ENCODE measurements at regions not wholly inside any gene's neighbourhood (a gene's known extent, or its start where the extent isn't known, plus 50 kb on each side); places are given as distances from the start of the nearest gene placed in this dataset.

- Mint-ChIP-seq H3K27ac (ENCODE audit: low read depth) (no peak overlapping the region), H3K9me3 (no peaks in the 10 kb centered on the region), H3K4me3 (no peak overlapping the region), H3K4me1 (no peaks in the 10 kb centered on the region), H3K36me3 (ENCODE audit: insufficient read depth) (no peaks in the 10 kb centered on the region), H3K27me3 (peaks cover 55% of the 10 kb centered on the region)
- ATAC-seq (replicated peaks; ENCODE audit: extremely low read depth, poor library complexity, severe bottlenecking) (no peak), DNase-seq (ENCODE audit: low spot score in 2 of 2) (no peak)
Measured at GRCh38 chr17:55652114-55652823, 70.4 kb downstream of the TMEM100 start.

GRCh38 chr17:55649957-55650597 is 72.6 kb downstream of the TMEM100 start:
- Mint-ChIP-seq H3K4me3 (no peak overlapping the region), H3K27me3 (peaks cover 57% of the 10 kb centered on the region)

GRCh38 chr17:55648086-55648485 is 74.6 kb downstream of the TMEM100 start:
- Mint-ChIP-seq H3K36me3 (ENCODE audit: insufficient read depth) (no peaks in the 10 kb centered on the region), H3K27ac (ENCODE audit: low read depth) (no peak overlapping the region), H3K4me1 (no peaks in the 10 kb centered on the region), H3K27me3 (peaks cover 76% of the 10 kb centered on the region), H3K4me3 (no peak overlapping the region), H3K9me3 (no peaks in the 10 kb centered on the region)
- DNase-seq (ENCODE audit: low spot score in 2 of 2) (no peak), ATAC-seq (replicated peaks; ENCODE audit: extremely low read depth, poor library complexity, severe bottlenecking) (no peak)

More at GRCh38 chr17:55649957-55650597, 72.6 kb downstream of the TMEM100 start:
- Mint-ChIP-seq H3K9me3 (no peaks in the 10 kb centered on the region), H3K4me1 (no peaks in the 10 kb centered on the region), H3K36me3 (ENCODE audit: insufficient read depth) (no peaks in the 10 kb centered on the region), H3K27ac (ENCODE audit: low read depth) (no peak overlapping the region)
- no peak for DNase-seq (ENCODE audit: low spot score in 2 of 2)
- no peak for ATAC-seq (replicated peaks; ENCODE audit: extremely low read depth, poor library complexity, severe bottlenecking)

GRCh38 chr17:55645361-55645760 is 77.3 kb downstream of the TMEM100 start:
- DNase-seq (ENCODE audit: low spot score in 2 of 2) (no peak), ATAC-seq (replicated peaks; ENCODE audit: extremely low read depth, poor library complexity, severe bottlenecking) (no peak)
- Mint-ChIP-seq H3K36me3 (ENCODE audit: insufficient read depth) (no peaks in the 10 kb centered on the region), H3K27me3 (peaks cover 73% of the 10 kb centered on the region), H3K27ac (ENCODE audit: low read depth) (no peak overlapping the region), H3K9me3 (no peaks in the 10 kb centered on the region), H3K4me1 (no peaks in the 10 kb centered on the region), H3K4me3 (no peak overlapping the region)

- Mint-ChIP-seq H3K27me3 (peaks cover 63% of the 10 kb centered on the region), H3K27ac (ENCODE audit: low read depth) (no peak overlapping the region)
Measured at GRCh38 chr17:55644346-55644745, 78.3 kb downstream of the TMEM100 start.

GRCh38 chr17:55642741-55643140 is 79.9 kb downstream of the TMEM100 start:
- no peak overlapping the region for H3K27ac Mint-ChIP-seq (ENCODE audit: low read depth)
- no peaks in the 10 kb centered on the region for H3K9me3 Mint-ChIP-seq

More at GRCh38 chr17:55644346-55644745, 78.3 kb downstream of the TMEM100 start:
- Mint-ChIP-seq H3K36me3 (ENCODE audit: insufficient read depth) (no peaks in the 10 kb centered on the region), H3K9me3 (no peaks in the 10 kb centered on the region), H3K4me3 (no peak overlapping the region), H3K4me1 (no peaks in the 10 kb centered on the region)
- DNase-seq (ENCODE audit: low spot score in 2 of 2) (no peak), ATAC-seq (replicated peaks; ENCODE audit: extremely low read depth, poor library complexity, severe bottlenecking) (no peak)

GRCh38 chr17:55641676-55642081 is 81.0 kb downstream of the TMEM100 start:
- Mint-ChIP-seq H3K9me3 (no peaks in the 10 kb centered on the region), H3K36me3 (ENCODE audit: insufficient read depth) (no peaks in the 10 kb centered on the region), H3K27me3 (peaks cover 46% of the 10 kb centered on the region), H3K4me1 (no peaks in the 10 kb centered on the region), H3K27ac (ENCODE audit: low read depth) (no peak overlapping the region), H3K4me3 (no peak overlapping the region)
- DNase-seq (ENCODE audit: low spot score in 2 of 2), result no peak
- ATAC-seq (replicated peaks; ENCODE audit: extremely low read depth, poor library complexity, severe bottlenecking), result no peak

More at GRCh38 chr17:55642741-55643140, 79.9 kb downstream of the TMEM100 start:
- no peak for DNase-seq (ENCODE audit: low spot score in 2 of 2)
- Mint-ChIP-seq H3K27me3 (peaks cover 51% of the 10 kb centered on the region), H3K36me3 (ENCODE audit: insufficient read depth) (no peaks in the 10 kb centered on the region), H3K4me3 (no peak overlapping the region), H3K4me1 (no peaks in the 10 kb centered on the region)
- no peak for ATAC-seq (replicated peaks; ENCODE audit: extremely low read depth, poor library complexity, severe bottlenecking)

- H3K4me3 Mint-ChIP-seq, result no peak overlapping the region
- no peaks in the 10 kb centered on the region for H3K36me3 Mint-ChIP-seq (ENCODE audit: insufficient read depth)
- no peak for ATAC-seq (replicated peaks; ENCODE audit: extremely low read depth, poor library complexity, severe bottlenecking)
- no peaks in the 10 kb centered on the region for H3K9me3 Mint-ChIP-seq
- H3K4me1 Mint-ChIP-seq, result no peaks in the 10 kb centered on the region
- H3K27ac Mint-ChIP-seq (ENCODE audit: low read depth), result no peak overlapping the region
- H3K27me3 Mint-ChIP-seq, result peaks cover 34% of the 10 kb centered on the region
- no peak for DNase-seq (ENCODE audit: low spot score in 2 of 2)
Measured at GRCh38 chr17:55639096-55639495, 83.6 kb downstream of the TMEM100 start.

GRCh38 chr17:55635253-55635914 is 87.3 kb downstream of the TMEM100 start:
- no peak overlapping the region for H3K4me3 Mint-ChIP-seq
- H3K36me3 Mint-ChIP-seq (ENCODE audit: insufficient read depth), result no peaks in the 10 kb centered on the region
- no peak overlapping the region for H3K27ac Mint-ChIP-seq (ENCODE audit: low read depth)
- no peaks in the 10 kb centered on the region for H3K9me3 Mint-ChIP-seq
- no peaks in the 10 kb centered on the region for H3K4me1 Mint-ChIP-seq
- DNase-seq (ENCODE audit: low spot score in 2 of 2) (no peak), ATAC-seq (replicated peaks; ENCODE audit: extremely low read depth, poor library complexity, severe bottlenecking) (no peak)
- H3K27me3 Mint-ChIP-seq, result peaks cover 11% of the 10 kb centered on the region

- H3K4me1 Mint-ChIP-seq, result no peaks in the 10 kb centered on the region
- H3K27ac Mint-ChIP-seq (ENCODE audit: low read depth), result no peak overlapping the region
- H3K4me3 Mint-ChIP-seq, result no peak overlapping the region
- peaks cover 11% of the 10 kb centered on the region for H3K27me3 Mint-ChIP-seq
- DNase-seq (ENCODE audit: low spot score in 2 of 2), result no peak
- ATAC-seq (replicated peaks; ENCODE audit: extremely low read depth, poor library complexity, severe bottlenecking), result no peak
- no peaks in the 10 kb centered on the region for H3K9me3 Mint-ChIP-seq
- no peaks in the 10 kb centered on the region for H3K36me3 Mint-ChIP-seq (ENCODE audit: insufficient read depth)
Measured at GRCh38 chr17:55634702-55635101, 88.0 kb downstream of the TMEM100 start.

GRCh38 chr17:55632893-55633292 is 89.8 kb downstream of the TMEM100 start:
- DNase-seq (ENCODE audit: low spot score in 2 of 2) (no peak), ATAC-seq (replicated peaks; ENCODE audit: extremely low read depth, poor library complexity, severe bottlenecking) (no peak)
- no peaks in the 10 kb centered on the region for H3K9me3 Mint-ChIP-seq
- no peak overlapping the region for H3K27ac Mint-ChIP-seq (ENCODE audit: low read depth)
- no peaks in the 10 kb centered on the region for H3K36me3 Mint-ChIP-seq (ENCODE audit: insufficient read depth)
- H3K4me1 Mint-ChIP-seq, result no peaks in the 10 kb centered on the region
- H3K4me3 Mint-ChIP-seq, result no peak overlapping the region
- peaks cover 11% of the 10 kb centered on the region for H3K27me3 Mint-ChIP-seq

- Mint-ChIP-seq H3K4me3 (no peak overlapping the region), H3K36me3 (ENCODE audit: insufficient read depth) (no peaks in the 10 kb centered on the region), H3K9me3 (no peaks in the 10 kb centered on the region), H3K4me1 (no peaks in the 10 kb centered on the region), H3K27ac (ENCODE audit: low read depth) (no peak overlapping the region), H3K27me3 (peaks cover 11% of the 10 kb centered on the region)
- ATAC-seq (replicated peaks; ENCODE audit: extremely low read depth, poor library complexity, severe bottlenecking) (no peak), DNase-seq (ENCODE audit: low spot score in 2 of 2) (no peak)
Measured at GRCh38 chr17:55632236-55632635, 90.4 kb downstream of the TMEM100 start.

- H3K4me3 Mint-ChIP-seq, result no peak overlapping the region
- no peak for ATAC-seq (replicated peaks; ENCODE audit: extremely low read depth, poor library complexity, severe bottlenecking)
Measured at GRCh38 chr17:55629995-55630394, 92.7 kb downstream of the TMEM100 start.

More at GRCh38 chr17:55629995-55630394, 92.7 kb downstream of the TMEM100 start:
- no peak overlapping the region for H3K27ac Mint-ChIP-seq (ENCODE audit: low read depth)
- H3K27me3 Mint-ChIP-seq, result no peaks in the 10 kb centered on the region
- no peak for DNase-seq (ENCODE audit: low spot score in 2 of 2)
- no peaks in the 10 kb centered on the region for H3K9me3 Mint-ChIP-seq
- no peaks in the 10 kb centered on the region for H3K4me1 Mint-ChIP-seq
- no peaks in the 10 kb centered on the region for H3K36me3 Mint-ChIP-seq (ENCODE audit: insufficient read depth)
